Common myeloid progenitor, CD34-positive (primary cell): ENCODE measurements at regions not wholly inside any gene's neighbourhood (a gene's known extent, or its start where the extent isn't known, plus 50 kb on each side); places are given as distances from the start of the nearest gene placed in this dataset.

ENCODE experiments used
- CTCF ChIA-PET: fragments of 350-600 bp; sonication (Branson Sonifier 250); formaldehyde crosslinking; loops from one replicate; lab custom pipeline; 2021; ENCODE audit warnings: antibody characterized with exemption; lab: Charles Lee
- POLR2A ChIA-PET: fragments of 350-600 bp; sonication (Branson Sonifier 250); formaldehyde crosslinking; loops from one replicate; lab custom pipeline; 2021; ENCODE audit warnings: antibody characterized with exemption; lab: Charles Lee
- DNase-seq, 3 donors: peaks; one replicate each; pipeline versions ENCODE4 v3.0.0 to v3.0.0-alpha.2; 2013
- H3K27ac ChIP-seq, 2 experiments: 1 replicate in 1 of 2; 2 replicates in 1 of 2; pipeline ENCODE4 v1.7.0; 2013; ENCODE audit warnings: inconsistent platforms in 2 of 2, low read length in 2 of 2, mild to moderate bottlenecking in 2 of 2, low read depth in 1 of 2, moderate library complexity in 1 of 2; ENCODE audit not compliant: severe bottlenecking in 2 of 2, insufficient read depth in 1 of 2, poor library complexity in 1 of 2
- H3K27me3 ChIP-seq, 5 experiments: replicated peaks in 2 of 5; 1 replicate in 3 of 5; 2 replicates in 2 of 5; pipeline versions ENCODE4 v1.6.1 to v1.7.0; 2013; ENCODE audit warnings: low read length in 4 of 5, mild to moderate bottlenecking in 2 of 5, moderate library complexity in 2 of 5, inconsistent platforms in 1 of 5; ENCODE audit not compliant: insufficient read depth in 5 of 5, control insufficient read depth in 4 of 5
- H3K36me3 ChIP-seq, 4 experiments: 1 replicate in 2 of 4; 2 replicates in 2 of 4; pipeline versions ENCODE4 v1.6.1 to v1.7.0; 2013; ENCODE audit warnings: low read length in 3 of 4, control low read depth in 1 of 4, mild to moderate bottlenecking in 1 of 4; ENCODE audit not compliant: control insufficient read depth in 4 of 4, insufficient read depth in 4 of 4
- H3K4me1 ChIP-seq, 4 experiments: 1 replicate in 3 of 4; 2 replicates in 1 of 4; pipeline versions ENCODE4 v1.6.1 to v1.7.1; 2013; ENCODE audit warnings: low read length in 3 of 4, mild to moderate bottlenecking in 3 of 4, control low read depth in 1 of 4, inconsistent platforms in 1 of 4, moderate library complexity in 1 of 4; ENCODE audit not compliant: control insufficient read depth in 4 of 4, insufficient read depth in 4 of 4; ENCODE audit errors: control extremely low read depth in 1 of 4
- H3K4me3 ChIP-seq, 7 experiments: 1 replicate in 4 of 7; 2 replicates in 3 of 7; pipeline versions ENCODE4 v1.5.1 to v1.7.0; 2013; ENCODE audit warnings: mild to moderate bottlenecking in 7 of 7, low read length in 6 of 7, moderate library complexity in 6 of 7, inconsistent platforms in 2 of 7, low read depth in 2 of 7, control low read depth in 1 of 7; ENCODE audit not compliant: insufficient read depth in 4 of 7, control insufficient read depth in 1 of 7; ENCODE audit errors: extremely low read depth in 1 of 7
- H3K9me3 ChIP-seq, 5 experiments: 1 replicate in 4 of 5; 2 replicates in 1 of 5; pipeline versions ENCODE4 v1.6.1 to v1.7.1; 2013; ENCODE audit warnings: low read length in 4 of 5, mild to moderate bottlenecking in 2 of 5, inconsistent platforms in 1 of 5, low read depth in 1 of 5, moderate library complexity in 1 of 5; ENCODE audit not compliant: control insufficient read depth in 4 of 5, insufficient read depth in 2 of 5; ENCODE audit errors: control extremely low read depth in 1 of 5
- WGBS: methylation state at CpG from one replicate; pipeline ENCODE4 v1.1.5; 2013; ENCODE audit not compliant: insufficient coverage; 5-methylcytosine and 5-hydroxymethylcytosine counted together

GRCh38 chr7:109377076-109377884, 807.6 kb downstream of the DNAJB9 start:
- no peaks in the 10 kb centered on the region for H3K27me3 ChIP-seq
- H3K27ac ChIP-seq: no peak overlapping the region
- no peak overlapping the region for H3K4me3 ChIP-seq
- WGBS: 100% methylated on average over 1 of the region's 3 CpGs
- H3K36me3 ChIP-seq: no peaks in the 10 kb centered on the region
- ChIA-PET POLR2A (no interaction called here), CTCF (interaction anchor here (2.7 kb wide), 1 partner anchor 10 kb away, joined by 6 read pairs; no protein-coding TSS in a partner anchor)
- no peaks in the 10 kb centered on the region for H3K4me1 ChIP-seq
- DNase-seq: no peak
- H3K9me3 ChIP-seq: no peaks in the 10 kb centered on the region

- CTCF ChIA-PET: interaction anchor here (1.8 kb wide), 1 partner anchor 9 kb away, joined by 6 read pairs; no protein-coding TSS in a partner anchor
Observed at GRCh38 chr7:109386959-109387358, 817.3 kb downstream of the DNAJB9 start.

GRCh38 chr7:109387530-109387929, 817.9 kb downstream of the DNAJB9 start:
- ChIA-PET CTCF (interaction anchor here (1.8 kb wide), 1 partner anchor 10 kb away, joined by 6 read pairs; no protein-coding TSS in a partner anchor), POLR2A (no interaction called here)
- 100% methylated on average over 1 of the region's 1 CpG for WGBS
- Histone ChIP-seq H3K4me1 (no peaks in the 10 kb centered on the region), H3K27ac (no peak overlapping the region), H3K4me3 (no peak overlapping the region), H3K36me3 (no peaks in the 10 kb centered on the region), H3K27me3 (no peaks in the 10 kb centered on the region), H3K9me3 (no peaks in the 10 kb centered on the region)
- no peak for DNase-seq

More at GRCh38 chr7:109386959-109387358, 817.3 kb downstream of the DNAJB9 start:
- no peak for DNase-seq
- Histone ChIP-seq H3K4me3 (no peak overlapping the region), H3K27ac (no peak overlapping the region), H3K36me3 (no peaks in the 10 kb centered on the region), H3K9me3 (no peaks in the 10 kb centered on the region), H3K27me3 (no peaks in the 10 kb centered on the region), H3K4me1 (no peaks in the 10 kb centered on the region)
- whole genome bisulfite sequencing: 100% methylated on average over 1 of the region's 2 CpGs
- POLR2A ChIA-PET: no interaction called here

GRCh38 chr7:109391240-109391639, 821.6 kb downstream of the DNAJB9 start:
- H3K36me3 ChIP-seq: no peaks in the 10 kb centered on the region
- ChIA-PET CTCF (no interaction called here), POLR2A (no interaction called here)
- DNase-seq: no peak
- no peak overlapping the region for H3K4me3 ChIP-seq
- H3K4me1 ChIP-seq: no peaks in the 10 kb centered on the region
- no peaks in the 10 kb centered on the region for H3K9me3 ChIP-seq
- WGBS: 100% methylated on average over 1 of the region's 3 CpGs
- no peak overlapping the region for H3K27ac ChIP-seq
- H3K27me3 ChIP-seq: no peaks in the 10 kb centered on the region

- no peaks in the 10 kb centered on the region for H3K27me3 ChIP-seq
- H3K4me1 ChIP-seq: no peaks in the 10 kb centered on the region
- no CpG with 5 or more reads among the region's 1 CpG for WGBS
- no peak overlapping the region for H3K27ac ChIP-seq
- no peak overlapping the region for H3K4me3 ChIP-seq
- H3K9me3 ChIP-seq: peaks cover 0 to 1% (median 0%) of the 10 kb centered on the region in 5 experiments
- no peak for DNase-seq
- H3K36me3 ChIP-seq: no peaks in the 10 kb centered on the region
- ChIA-PET POLR2A (no interaction called here), CTCF (no interaction called here)
Observed at GRCh38 chr7:109402107-109402506, 832.4 kb downstream of the DNAJB9 start.

GRCh38 chr7:109407756-109408155, 838.1 kb downstream of the DNAJB9 start:
- CTCF ChIA-PET: no interaction called here
- H3K36me3 ChIP-seq: no peaks in the 10 kb centered on the region
- WGBS: 67% methylated on average over 2 of the region's 3 CpGs
- H3K27ac ChIP-seq: no peak overlapping the region
- H3K4me1 ChIP-seq: no peaks in the 10 kb centered on the region
- H3K4me3 ChIP-seq: no peak overlapping the region
- POLR2A ChIA-PET: no interaction called here
- no peaks in the 10 kb centered on the region for H3K9me3 ChIP-seq
- no peaks in the 10 kb centered on the region for H3K27me3 ChIP-seq
- no peak for DNase-seq

GRCh38 chr7:109437957-109438356, 868.3 kb downstream of the DNAJB9 start:
- Histone ChIP-seq H3K4me1 (no peaks in the 10 kb centered on the region), H3K9me3 (no peaks in the 10 kb centered on the region), H3K27ac (no peak overlapping the region), H3K4me3 (no peak overlapping the region), H3K27me3 (no peaks in the 10 kb centered on the region), H3K36me3 (no peaks in the 10 kb centered on the region)
- no peak for DNase-seq
- WGBS: 100% methylated on average over 1 of the region's 2 CpGs
- POLR2A ChIA-PET: no interaction called here
- CTCF ChIA-PET: no interaction called here
